HPDE6-E6E7 (cell line): ENCODE measurements at regions not wholly inside any gene's neighbourhood (a gene's known extent, or its start where the extent isn't known, plus 50 kb on each side); places are given as distances from the start of the nearest gene placed in this dataset.
A peak's percentile ranks its signal among the peaks of the same experiment; 100 is the strongest.

Experiments used
- DNase-seq: peaks from one replicate; pipeline ENCODE4 v3.0.0; 2011; ENCODE audit warnings: missing footprints; ENCODE audit errors: extremely low spot score

DNA sequence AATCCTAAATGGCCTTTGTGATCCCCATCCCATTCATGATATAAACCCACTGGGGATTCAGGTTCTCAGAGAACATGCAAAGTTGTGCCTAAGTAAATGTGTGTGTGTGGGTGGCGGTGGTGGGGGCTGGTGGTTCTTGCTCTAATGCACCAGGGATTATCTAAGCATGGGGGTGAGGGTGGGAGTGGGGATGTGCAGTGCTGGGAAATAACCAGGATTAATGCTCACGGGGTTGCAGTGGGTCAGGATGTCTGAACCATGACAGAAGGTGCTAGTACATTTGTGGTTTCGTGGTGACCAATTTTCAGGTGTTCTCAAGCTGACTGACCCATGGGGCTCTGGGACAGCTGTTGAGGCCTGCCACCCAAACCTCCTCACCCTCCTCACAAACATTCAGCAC is 101.0 kb downstream of the ZNF608 start:
- DNase-seq, result no peak

DNA sequence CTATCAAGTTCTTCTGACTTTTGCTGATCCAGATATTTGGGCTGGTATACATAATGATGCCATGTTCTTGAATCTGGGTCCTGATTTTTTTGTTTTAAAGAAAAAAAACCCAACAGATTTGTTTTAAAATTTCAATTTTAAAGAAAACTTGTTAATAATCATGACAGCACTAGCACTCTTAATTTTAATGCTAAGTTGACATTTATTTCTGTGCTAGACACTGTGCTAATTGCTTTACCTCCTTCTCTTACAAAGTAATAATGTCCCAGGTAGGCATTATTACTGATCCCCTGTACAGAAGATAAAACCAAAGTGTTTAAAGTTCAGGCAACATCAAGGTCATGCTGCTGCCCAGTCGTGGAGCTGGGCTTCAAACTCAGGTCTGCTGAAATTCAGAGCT is 101.9 kb downstream of the ZNF608 start:
- DNase-seq, result no peak

DNA sequence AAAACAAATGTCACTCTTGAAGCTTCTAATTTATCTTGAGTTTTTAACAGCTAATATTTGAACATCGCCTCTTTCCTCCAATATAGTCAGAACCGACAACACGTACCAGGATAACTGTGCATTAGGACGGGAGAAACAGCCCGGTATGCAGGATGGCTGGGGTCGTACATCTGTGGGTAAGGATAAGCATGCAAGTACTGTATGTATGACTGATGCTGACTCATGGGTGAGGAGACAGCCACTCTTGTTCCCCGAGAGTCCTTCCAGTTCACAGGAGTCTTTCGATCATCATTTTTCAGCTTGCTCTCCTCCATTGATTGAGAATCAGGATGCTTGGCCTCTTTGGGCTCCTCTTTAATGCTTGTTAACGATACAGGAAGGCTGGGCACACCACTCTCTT is 102.3 kb downstream of the ZNF608 start:
- no peak for DNase-seq

DNA sequence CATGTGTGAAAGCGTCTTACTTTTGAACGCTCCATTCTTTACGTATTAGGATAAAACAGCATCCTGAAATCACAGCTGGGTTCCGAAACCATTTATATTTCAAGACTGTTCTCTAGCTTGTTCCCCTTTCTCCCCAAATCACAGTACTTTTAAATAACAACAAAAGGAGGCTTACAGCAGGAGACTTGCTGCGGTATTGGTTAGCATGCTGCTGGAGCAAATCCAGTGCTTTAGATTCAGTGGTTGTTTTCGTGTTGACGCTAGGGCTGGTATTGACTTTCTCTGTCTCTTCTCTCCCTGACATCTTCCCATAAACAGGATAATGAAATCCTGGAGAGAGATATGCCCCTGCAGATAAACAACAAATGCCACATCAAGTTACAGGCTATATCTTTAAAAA is 103.1 kb downstream of the ZNF608 start:
- no peak for DNase-seq

DNA sequence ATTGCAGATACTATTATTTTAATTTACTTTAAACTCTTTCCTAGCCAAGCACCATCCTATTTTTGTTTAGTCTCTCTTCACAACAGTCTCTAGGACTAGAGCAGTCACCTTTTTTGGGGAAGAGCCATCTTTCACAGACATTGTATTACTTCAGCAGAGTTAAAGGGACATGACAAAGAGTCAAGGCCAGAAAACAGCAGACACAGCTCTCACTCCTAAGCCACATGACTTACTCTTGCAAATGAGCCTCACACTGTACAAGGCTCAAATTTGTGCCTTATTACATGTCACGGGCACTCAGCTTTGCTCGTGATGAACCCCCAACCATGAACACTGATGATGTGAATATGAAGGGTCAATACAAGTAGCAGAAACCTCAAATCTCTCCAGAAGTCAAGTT is 104.3 kb downstream of the ZNF608 start:
- DNase-seq, result no peak

DNA sequence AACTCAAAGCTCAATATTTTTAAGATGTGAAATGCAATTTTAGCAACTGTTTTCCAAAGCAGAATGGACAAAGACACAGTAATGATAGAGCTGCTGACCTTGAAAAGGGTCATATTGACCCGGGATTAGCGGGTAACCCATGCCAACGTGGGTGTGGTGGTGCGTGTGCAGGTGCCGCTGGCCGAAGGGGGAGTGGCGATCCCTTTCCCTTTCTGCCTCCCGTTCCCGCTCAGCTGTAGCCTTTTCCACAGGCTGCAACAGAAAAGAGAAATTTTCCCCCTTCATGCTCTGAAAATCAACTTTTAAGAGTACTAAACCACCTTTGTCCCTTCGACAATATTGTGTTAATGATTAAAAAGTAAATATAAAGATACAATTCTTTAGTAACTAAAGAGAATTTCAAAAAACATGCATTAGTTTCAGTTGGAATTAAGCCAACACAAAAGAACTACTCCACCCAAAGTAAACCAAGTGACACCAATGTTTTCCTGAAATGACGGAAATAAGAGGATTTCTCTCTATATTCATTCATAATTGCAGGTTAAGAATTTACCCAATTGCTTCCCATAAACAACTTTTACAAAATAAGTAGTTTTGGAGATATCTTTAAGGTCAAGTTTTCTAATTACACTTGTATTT is 105.2 kb downstream of the ZNF608 start:
- DNase-seq, result no peak

DNA sequence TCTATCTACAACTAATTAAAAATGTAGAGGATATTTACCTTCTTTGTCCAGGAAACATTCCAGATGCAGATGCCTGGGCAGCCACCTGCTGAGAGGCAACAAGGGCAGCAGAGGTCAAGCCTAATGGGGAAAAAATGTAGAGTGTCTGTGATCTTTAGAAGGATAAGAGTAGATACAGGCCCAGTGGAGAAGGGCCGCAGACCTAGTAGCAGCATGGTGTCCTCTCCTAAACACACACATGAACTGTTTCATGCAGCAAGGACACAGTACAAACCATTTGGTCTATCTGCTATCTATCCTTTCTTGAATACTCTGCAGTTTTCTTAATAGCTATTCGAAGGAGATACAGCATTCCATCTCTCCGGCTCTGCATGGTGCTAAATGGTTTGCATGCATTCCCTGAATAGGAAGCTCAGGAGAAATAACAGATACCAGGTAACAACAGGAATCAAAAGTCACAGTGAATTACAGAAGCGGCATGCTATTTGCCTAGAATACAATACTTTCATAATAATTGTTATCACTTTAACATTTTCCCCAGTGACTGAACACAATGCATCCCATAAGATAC is 107.3 kb downstream of the ZNF608 start:
- no peak for DNase-seq

DNA sequence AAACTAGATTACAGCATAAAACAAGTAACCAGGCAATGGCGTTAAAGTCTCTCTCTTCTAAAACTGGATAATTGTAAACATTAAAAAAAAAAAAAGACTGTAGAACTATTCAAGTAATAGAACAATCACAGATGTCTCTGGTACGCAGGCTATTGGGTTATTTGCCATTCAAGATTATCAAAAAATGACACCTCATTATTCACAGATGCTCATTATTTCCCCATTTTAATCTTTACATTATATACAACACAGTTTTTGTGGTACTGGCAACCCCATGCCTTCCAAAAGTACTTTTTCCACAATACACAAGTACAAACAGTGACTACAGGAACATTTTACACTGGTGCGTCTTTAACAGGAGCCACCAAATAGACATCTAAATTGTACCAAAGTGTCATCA is 109.4 kb downstream of the ZNF608 start:
- no peak for DNase-seq

DNA sequence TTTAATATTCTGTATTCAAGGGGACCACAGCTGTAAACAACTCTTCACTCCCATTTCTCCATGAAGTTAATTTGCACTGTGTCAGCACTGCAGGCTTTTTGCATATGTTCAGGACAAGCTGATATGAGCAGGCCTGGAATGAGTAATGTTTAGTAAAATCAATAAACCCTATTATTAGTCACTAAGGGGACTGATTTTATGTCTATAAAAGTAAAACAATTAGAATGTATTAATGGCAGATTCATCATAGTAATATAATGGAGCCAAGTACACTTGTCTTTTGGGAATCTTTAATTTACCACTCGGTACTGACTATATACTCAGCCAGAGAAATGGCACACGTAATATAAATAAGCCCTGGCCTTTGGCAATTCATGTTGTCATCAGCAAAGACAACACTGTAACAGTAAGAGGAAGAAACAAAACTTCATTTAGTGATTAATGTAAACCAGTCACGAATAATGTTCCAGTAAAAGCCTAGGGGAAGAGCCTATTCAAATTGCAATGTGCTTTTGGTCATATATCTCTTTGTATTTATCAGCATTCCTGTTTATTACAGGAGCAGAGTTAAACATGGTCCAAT is 111.6 kb downstream of the ZNF608 start:
- no peak for DNase-seq

DNA sequence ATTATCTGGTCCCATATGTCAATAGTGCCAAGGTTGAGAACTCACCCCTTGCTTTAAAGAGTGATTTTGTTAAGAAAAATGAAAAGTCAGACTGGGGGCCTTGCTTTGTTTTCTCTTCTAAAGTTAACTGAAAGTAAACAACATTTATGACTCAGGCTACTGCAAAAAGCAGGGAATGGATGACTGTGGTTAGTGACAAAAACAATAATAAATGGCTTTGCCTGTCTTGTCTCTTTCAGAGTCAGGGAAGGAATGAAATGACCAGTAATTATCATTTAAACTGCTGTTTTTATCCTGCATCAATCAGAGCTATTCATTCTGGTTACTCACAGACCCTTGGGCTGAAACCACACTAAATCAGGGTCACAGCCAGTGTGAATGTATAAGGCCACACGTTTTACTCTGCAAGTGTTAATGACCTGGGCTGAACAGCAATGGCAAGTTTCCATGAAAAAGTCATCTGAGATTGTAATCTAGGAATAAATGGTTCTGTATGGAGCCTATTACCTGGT is 112.2 kb downstream of the ZNF608 start:
- DNase-seq, result no peak

DNA sequence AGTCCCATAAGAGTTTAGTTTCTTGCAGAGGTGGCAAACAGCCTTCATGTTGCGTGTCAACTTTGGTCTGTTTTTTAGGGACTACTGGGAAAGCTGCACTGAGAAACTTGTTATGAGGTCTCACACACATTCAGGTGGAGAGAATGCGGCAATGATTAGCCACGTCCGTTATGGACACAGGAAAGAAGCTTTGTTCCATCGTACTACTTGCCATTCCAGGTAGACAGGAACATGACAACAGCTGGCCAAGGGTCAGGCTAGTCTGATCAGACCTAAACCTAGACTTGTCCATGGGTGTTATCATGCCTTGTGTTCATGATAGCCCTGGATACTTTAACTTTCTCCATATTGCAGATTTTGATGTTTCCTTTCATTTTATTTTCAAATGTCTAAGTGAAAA is 113.2 kb downstream of the ZNF608 start:
- no peak for DNase-seq

DNA sequence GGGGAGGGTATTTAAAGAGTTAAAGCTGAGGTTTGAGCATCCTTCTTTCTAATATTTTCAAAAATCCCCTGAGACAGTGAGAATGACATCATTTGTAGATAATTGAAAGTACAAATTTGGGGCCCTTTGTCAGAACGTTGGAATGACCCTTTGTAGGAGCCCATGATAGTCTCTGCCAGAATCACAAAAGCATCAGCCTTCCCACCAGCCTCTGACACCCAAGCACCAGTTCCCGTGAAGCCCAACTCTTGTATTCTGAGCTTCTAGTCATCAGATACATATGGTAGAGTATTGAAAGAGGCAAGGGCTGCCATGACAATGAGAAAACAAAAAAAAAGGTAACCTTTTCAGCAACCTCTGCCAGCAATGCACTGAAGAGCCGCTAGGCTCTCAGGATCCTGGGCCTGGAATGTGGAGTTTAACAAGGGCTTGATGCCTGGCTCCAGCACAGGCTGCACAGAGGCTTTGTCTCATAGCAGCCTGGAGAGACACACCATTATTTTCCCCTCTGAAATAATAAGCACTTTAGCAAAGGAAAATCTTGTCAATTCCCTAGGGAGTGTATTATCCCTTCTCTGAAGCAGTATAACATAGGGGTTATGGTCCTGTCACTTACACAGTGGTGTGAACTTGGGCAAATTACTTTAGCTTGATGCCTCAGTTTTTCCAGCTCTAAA is 114.4 kb downstream of the ZNF608 start:
- no peak for DNase-seq

DNA sequence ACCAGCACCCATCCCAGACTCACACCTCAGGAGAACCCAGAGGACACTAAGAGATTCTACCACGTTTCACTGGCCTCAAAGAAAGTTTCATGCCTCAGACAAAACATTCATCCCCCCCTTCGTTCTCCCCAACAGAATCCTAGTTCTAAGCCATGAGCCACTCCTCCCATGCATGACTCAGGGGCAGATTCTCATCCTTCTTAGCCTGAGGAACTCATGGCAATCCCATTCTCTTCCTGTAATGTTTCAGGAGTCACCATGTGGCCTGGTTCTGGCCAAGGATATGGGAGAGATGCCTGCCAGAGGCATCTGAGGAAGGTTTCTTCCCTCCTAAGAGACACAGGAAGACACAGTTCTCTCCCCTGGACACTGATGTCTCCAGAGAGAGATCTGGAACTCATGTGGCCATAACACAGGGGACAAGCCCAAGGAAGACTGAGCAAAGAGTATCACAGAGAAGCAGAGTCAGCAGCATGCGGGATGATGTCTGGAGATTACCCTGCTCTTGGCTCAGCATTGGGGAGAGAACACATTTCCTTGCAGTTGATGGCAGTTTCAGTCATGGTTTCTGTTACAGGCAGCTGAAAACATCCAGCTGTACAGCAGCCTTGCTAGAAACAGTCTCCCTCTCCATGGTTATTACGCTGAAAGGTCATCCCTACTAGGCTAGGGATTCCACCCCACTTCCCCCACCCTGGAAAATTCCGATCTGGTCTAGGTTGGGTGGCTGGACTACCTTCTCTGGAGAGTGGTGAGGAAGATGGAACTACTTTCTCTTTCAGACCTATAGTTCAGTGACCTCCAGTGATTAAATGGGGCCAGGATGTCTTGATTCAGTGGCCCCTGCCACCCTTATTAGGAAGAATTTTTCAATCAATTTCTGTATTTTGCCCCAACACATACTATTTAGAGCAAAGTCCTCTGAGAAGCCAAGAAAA is 115.4 kb downstream of the ZNF608 start:
- DNase-seq, result no peak

DNA sequence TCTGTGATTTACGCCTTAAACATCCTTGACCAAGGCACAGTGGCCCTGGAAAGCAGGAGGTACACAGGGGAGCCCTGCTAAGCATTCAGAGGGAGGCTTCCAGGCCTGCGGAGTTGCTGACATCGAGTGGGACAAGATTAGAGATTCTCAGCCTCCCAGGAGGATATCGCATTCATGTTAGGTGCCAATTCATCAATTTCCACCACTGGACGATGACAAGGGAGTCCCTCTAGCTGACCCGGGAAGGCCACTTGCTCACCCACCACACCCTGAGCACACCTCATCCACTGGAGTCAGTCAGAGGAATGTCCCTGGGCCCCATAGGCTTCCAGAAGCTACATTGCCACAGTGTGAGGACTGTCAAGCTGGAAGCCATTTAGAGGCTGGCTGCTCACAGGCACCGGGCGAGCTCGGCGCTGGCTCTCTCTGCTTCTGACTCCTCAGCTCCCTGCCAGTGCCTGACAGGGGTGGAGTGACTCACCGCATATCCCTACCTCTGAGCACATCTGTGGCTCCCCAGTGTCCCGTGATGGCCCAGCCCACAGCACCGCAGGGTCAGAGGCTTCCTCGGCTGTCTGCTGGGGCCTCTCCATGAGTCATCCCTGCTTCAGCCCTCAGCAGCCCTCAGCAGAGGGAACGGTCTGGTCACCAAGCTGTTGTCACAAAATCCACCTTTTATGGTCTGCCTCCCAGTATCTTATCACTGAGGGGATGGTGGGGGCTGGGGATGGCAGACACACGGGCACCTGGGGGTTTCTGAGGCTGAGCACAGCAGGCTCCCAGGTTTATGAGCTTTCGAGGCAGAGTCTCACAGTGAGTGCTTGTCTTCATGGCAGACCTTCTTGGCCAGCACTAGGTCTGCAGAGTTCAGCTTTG is 117.5 kb downstream of the ZNF608 start:
- peak; percentile 96 for DNase-seq

DNA sequence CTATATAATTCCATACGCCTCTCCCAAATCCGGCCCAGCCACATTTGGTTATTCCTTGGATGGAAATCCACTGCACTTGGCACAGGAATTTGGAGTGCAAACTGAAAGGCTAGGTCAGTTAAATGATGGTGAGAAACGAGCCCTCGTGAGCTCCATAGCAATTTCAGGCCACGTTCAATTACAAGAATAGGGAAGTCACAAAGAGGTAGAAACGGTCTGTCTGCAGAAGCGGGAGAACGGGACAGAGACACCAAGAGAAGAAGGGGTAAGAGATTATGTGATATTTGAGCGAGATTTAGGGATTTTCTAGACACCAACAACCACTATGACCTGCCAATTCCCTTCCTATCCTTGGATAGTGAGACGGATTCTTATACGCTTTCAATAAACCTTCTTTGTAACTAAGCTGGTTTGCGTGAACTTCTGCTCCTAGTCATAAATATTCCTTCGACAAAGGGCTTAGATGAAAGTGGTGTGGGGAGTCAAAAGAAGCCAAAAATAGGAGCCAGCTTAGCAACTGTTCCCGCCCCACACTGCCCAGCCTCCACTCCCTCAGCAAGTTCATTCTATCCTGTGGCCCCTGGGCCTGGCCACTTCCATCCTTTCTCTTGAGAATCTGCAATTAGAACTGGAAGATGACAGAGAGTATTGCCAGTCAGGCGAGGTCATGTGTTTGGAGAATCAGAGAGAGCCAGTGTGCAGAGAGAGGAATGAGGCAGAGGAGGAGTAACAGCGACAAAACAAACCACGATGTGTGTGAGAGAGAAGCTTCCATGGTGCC is 118.4 kb downstream of the ZNF608 start:
- DNase-seq, result no peak

DNA sequence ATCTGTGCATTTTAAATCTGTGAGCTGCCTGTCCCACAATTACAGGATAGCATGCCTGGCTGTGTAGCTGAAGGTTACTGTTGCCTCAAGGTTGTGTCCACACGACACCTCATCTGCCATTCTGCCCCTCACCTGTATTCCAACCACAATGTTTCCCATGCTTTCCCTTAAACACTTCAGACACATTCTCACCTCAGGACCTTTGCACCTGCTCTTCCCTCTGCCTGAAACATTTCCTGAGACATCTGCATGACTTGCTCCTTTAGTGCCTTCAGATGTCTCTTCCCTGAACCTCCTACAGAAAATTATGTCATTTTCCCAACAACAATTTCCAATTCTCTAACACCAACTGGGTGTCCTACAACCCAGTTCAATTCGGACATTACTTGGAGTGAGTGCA is 120.4 kb downstream of the ZNF608 start:
- DNase-seq, result no peak

DNA sequence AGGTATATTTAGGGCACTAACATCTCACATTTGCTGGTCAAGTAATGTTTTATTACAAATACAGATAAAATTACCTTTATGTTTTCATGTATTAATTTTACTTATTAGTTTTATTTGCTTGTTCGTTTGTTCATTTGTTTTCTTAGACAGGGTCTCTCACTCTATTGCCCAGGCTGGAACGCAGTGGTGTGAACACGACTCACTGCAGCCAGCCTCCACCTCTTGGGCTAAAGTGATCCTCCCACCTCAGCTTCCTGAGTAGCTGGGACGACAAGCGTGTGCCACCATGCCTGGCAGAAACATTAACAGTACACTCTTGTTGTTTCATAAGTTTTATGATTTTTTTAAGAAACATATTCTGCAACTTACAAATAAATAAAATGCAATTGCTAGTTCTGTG is 123.2 kb downstream of the ZNF608 start:
- no peak for DNase-seq

DNA sequence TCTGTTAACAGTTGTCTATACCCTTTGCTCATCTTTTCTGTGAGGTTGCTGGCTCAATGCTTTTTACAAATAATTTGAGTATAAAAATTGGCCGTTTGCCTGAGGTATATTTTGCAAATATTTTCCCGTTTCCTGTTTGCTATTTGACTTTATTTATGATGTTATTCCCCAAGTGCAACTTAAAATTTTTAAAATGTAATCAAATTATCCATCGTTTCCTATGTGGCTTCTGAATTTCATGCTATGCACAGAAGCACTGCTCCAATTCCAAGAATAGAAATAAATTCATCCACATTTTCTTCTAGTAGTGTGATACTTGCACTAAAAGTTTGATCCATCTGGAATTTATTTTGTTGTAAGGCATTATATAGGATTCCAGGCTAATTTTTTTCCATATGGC is 123.6 kb downstream of the ZNF608 start:
- DNase-seq, result no peak

DNA sequence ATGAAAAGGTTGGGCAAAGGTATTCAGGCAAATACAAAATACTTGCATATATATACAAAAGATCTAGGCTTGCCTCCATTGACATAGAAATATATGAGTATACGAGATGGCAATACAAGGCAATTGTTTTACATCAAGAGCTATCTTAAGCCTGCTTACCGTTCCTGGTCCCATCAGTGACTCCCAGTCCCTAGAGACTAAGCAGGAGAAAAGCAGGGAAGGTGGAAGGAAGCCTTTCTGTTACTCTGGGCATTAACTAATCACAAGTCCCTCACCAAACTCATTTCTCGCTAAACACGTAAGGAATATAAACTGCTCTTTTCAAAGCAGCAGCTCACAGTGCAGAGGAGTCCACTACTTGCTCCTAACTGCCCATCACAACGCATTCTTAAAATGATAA is 125.2 kb downstream of the ZNF608 start:
- no peak for DNase-seq

DNA sequence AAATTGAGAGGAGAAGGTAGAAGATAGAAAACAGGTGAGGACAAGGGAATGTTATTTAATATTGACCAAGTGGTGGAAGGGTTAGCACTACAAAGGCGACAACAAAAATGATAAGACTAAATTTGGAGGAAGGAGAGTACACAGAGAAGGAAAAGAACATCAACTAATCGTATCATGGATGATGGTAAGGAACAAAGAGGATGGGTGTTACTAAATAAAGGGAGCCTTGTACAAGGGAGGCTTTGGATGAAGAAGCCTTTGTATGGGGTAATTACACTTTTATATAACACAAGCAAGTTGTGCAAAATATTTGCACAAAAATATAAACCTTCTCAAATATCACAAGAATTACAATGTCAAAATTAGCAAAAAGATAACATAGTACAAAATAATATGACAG is 125.7 kb downstream of the ZNF608 start:
- DNase-seq, result no peak
